ENCODE measurements at regions not wholly inside any gene's neighbourhood (a gene's known extent, or its start where the extent isn't known, plus 50 kb on each side); places are given as distances from the start of the nearest gene placed in this dataset.

GRCh38 chr16:77060614-77061013, 130.4 kb upstream of the MON1B start:
- no peak overlapping the region for H3K4me3 ChIP-seq (ENCODE audit: low read depth, low read length)
- no peaks in the 10 kb centered on the region for H3K27me3 ChIP-seq (ENCODE audit: control insufficient read depth, insufficient read depth, low read length)
- H3K36me3 ChIP-seq (ENCODE audit: control insufficient read depth, insufficient read depth, low read length): no peaks in the 10 kb centered on the region
- TF ChIP-seq CTCF (IDR thresholded peaks at IDR 0.05; ENCODE audit: insufficient read depth, low read length, severe bottlenecking): no peak
- no peak for DNase-seq (ENCODE audit: low read depth)
- no peak for FAIRE-seq

GRCh38 chr16:77062878-77063675, 127.9 kb upstream of the MON1B start:
- TF ChIP-seq CTCF (IDR thresholded peaks at IDR 0.05; ENCODE audit: insufficient read depth, low read length, severe bottlenecking): no peak
- Histone ChIP-seq H3K4me3 (ENCODE audit: low read depth, low read length) (no peak overlapping the region), H3K27me3 (ENCODE audit: control insufficient read depth, insufficient read depth, low read length) (no peaks in the 10 kb centered on the region), H3K36me3 (ENCODE audit: control insufficient read depth, insufficient read depth, low read length) (no peaks in the 10 kb centered on the region)
- no peak for DNase-seq (ENCODE audit: low read depth)
- FAIRE-seq: no peak

- H3K27me3 ChIP-seq (ENCODE audit: control insufficient read depth, insufficient read depth, low read length): no peaks in the 10 kb centered on the region
- FAIRE-seq (no peak), DNase-seq (ENCODE audit: low read depth) (no peak)
- TF ChIP-seq CTCF (IDR thresholded peaks at IDR 0.05; ENCODE audit: insufficient read depth, low read length, severe bottlenecking): no peak
- H3K36me3 ChIP-seq (ENCODE audit: control insufficient read depth, insufficient read depth, low read length): no peaks in the 10 kb centered on the region
- H3K4me3 ChIP-seq (ENCODE audit: low read depth, low read length): no peak overlapping the region
Measured at GRCh38 chr16:77063676-77064016, 127.3 kb upstream of the MON1B start.

GRCh38 chr16:77064037-77064436, 127.0 kb upstream of the MON1B start:
- no peak for FAIRE-seq
- no peak for DNase-seq (ENCODE audit: low read depth)
- Histone ChIP-seq H3K27me3 (ENCODE audit: control insufficient read depth, insufficient read depth, low read length) (no peaks in the 10 kb centered on the region), H3K4me3 (ENCODE audit: low read depth, low read length) (no peak overlapping the region), H3K36me3 (ENCODE audit: control insufficient read depth, insufficient read depth, low read length) (no peaks in the 10 kb centered on the region)
- no peak for TF ChIP-seq CTCF (IDR thresholded peaks at IDR 0.05; ENCODE audit: insufficient read depth, low read length, severe bottlenecking)

GRCh38 chr16:77066896-77067496, 124.0 kb upstream of the MON1B start:
- no peaks in the 10 kb centered on the region for H3K27me3 ChIP-seq (ENCODE audit: control insufficient read depth, insufficient read depth, low read length)
- no peak for DNase-seq (ENCODE audit: low read depth)
- no peak for TF ChIP-seq CTCF (IDR thresholded peaks at IDR 0.05; ENCODE audit: insufficient read depth, low read length, severe bottlenecking)
- no peak for FAIRE-seq
- no peak overlapping the region for H3K4me3 ChIP-seq (ENCODE audit: low read depth, low read length)
- H3K36me3 ChIP-seq (ENCODE audit: control insufficient read depth, insufficient read depth, low read length): no peaks in the 10 kb centered on the region

Data from bronchial epithelial cell (primary cell).